ENCODE measurements at regions not wholly inside any gene's neighbourhood (a gene's known extent, or its start where the extent isn't known, plus 50 kb on each side); places are given as distances from the start of the nearest gene placed in this dataset.

DNA sequence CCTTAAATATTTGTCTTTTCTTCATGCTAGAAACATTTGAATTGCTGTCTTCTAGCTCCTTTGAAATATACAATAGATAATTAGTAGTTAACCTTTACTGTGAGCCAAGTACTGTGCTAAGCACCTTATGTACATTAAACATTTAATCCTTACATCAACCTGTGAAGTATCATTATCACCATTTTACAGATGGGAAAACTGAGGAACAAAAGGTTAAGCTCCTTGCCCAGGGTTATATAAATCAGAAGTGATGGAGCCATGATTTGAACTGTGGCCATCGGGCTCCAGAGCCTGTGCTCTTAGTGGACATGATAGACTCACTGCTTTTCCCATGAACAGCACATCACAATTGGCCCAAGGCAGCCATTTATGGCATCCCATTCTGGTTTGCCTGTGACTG is 140.9 kb downstream of the UNC5CL start:
- Histone ChIP-seq H2AFZ (no peak overlapping the region), H3K27ac (no peak overlapping the region), H3K4me2 (no peak overlapping the region), H3K9me2 (ENCODE audit: insufficient read depth) (no peaks in the 10 kb centered on the region), H3K79me2 (ENCODE audit: low read depth) (no peaks in the 10 kb centered on the region), H3K4me1 (replicated peaks; ENCODE audit: insufficient read depth) (no peaks in the 10 kb centered on the region), H3K27me3 (ENCODE audit: insufficient read depth, low read depth) (peaks cover 16% of the 10 kb centered on the region), H3K4me3 (no peak overlapping the region), H3F3A (ENCODE audit: insufficient read depth, low read depth) (no peaks in the 10 kb centered on the region), H3K9me3 (ENCODE audit: insufficient read depth, low read depth) (no peaks in the 10 kb centered on the region), H4K20me1 (ENCODE audit: insufficient read depth) (no peaks in the 10 kb centered on the region), H3K36me3 (ENCODE audit: low read depth) (no peaks in the 10 kb centered on the region)
- CTCF ChIA-PET, result no interaction called here
- POLR2A ChIA-PET (ENCODE audit: unreplicated experiment), result no interaction called here
- TF ChIP-seq EZH2 (IDR thresholded peaks at IDR 0.05; ENCODE audit: low read depth), result no peak
- TF ChIP-seq, protein P1, sequence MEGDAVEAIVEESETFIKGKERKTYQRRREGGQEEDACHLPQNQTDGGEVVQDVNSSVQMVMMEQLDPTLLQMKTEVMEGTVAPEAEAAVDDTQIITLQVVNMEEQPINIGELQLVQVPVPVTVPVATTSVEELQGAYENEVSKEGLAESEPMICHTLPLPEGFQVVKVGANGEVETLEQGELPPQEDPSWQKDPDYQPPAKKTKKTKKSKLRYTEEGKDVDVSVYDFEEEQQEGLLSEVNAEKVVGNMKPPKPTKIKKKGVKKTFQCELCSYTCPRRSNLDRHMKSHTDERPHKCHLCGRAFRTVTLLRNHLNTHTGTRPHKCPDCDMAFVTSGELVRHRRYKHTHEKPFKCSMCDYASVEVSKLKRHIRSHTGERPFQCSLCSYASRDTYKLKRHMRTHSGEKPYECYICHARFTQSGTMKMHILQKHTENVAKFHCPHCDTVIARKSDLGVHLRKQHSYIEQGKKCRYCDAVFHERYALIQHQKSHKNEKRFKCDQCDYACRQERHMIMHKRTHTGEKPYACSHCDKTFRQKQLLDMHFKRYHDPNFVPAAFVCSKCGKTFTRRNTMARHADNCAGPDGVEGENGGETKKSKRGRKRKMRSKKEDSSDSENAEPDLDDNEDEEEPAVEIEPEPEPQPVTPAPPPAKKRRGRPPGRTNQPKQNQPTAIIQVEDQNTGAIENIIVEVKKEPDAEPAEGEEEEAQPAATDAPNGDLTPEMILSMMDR (conservative IDR thresholded peaks at IDR 0.05), result no peak
- intact Hi-C loops (cut with micrococcal nuclease; ENCODE audit: unreplicated experiment), result loop anchor here (5.0 kb wide), 1 partner anchor 109 kb away; no protein-coding TSS in a partner anchor
- no TSS peak for BruUV-seq (replicated peaks)
- no peak for DNase-seq

GRCh38 chr6:40897390-40898003 is 141.5 kb downstream of the UNC5CL start:
- Histone ChIP-seq H3K9me3 (ENCODE audit: insufficient read depth, low read depth) (no peaks in the 10 kb centered on the region), H3K4me1 (replicated peaks; ENCODE audit: insufficient read depth) (no peaks in the 10 kb centered on the region), H2AFZ (no peak overlapping the region), H4K20me1 (ENCODE audit: insufficient read depth) (no peaks in the 10 kb centered on the region), H3K9me2 (ENCODE audit: insufficient read depth) (no peaks in the 10 kb centered on the region), H3K79me2 (ENCODE audit: low read depth) (no peaks in the 10 kb centered on the region), H3K36me3 (ENCODE audit: low read depth) (no peaks in the 10 kb centered on the region), H3K27ac (no peak overlapping the region), H3K4me3 (no peak overlapping the region), H3K4me2 (no peak overlapping the region), H3F3A (ENCODE audit: insufficient read depth, low read depth) (no peaks in the 10 kb centered on the region), H3K27me3 (ENCODE audit: insufficient read depth, low read depth) (peaks cover 21% of the 10 kb centered on the region)
- intact Hi-C loops (cut with micrococcal nuclease; ENCODE audit: unreplicated experiment), result loop anchor here (5.0 kb wide), 1 partner anchor 110 kb away; no protein-coding TSS in a partner anchor
- BruUV-seq (replicated peaks), result no TSS peak
- TF ChIP-seq EZH2 (IDR thresholded peaks at IDR 0.05; ENCODE audit: low read depth), result no peak
- TF ChIP-seq, protein P1 (conservative IDR thresholded peaks at IDR 0.05), result no peak
- POLR2A ChIA-PET (ENCODE audit: unreplicated experiment), result no interaction called here
- DNase-seq, result no peak
- CTCF ChIA-PET, result no interaction called here

DNA sequence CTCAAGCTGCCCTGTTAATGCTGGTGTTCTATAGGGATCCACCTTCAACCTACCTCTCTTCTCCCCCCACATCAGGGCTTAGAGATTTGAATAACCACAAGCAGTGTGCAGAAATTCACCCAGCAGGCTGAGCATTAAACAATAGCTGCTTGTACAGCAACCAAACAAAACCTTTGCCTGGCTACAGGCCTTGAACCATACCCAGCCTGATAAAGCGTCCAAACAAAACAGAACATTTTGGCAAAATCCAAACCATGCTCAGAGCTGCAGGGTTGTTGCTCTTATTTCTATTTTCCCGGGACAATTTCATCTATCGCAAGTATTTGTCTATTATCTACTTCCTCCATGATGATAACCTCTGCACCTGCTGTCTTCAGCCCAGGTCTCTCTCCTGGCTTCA is 142.3 kb downstream of the UNC5CL start:
- TF ChIP-seq EZH2 (IDR thresholded peaks at IDR 0.05; ENCODE audit: low read depth), result no peak
- TF ChIP-seq, protein P1 (conservative IDR thresholded peaks at IDR 0.05), result no peak
- H3K27me3 ChIP-seq (ENCODE audit: insufficient read depth, low read depth), result peaks cover 29% of the 10 kb centered on the region
- no TSS peak for BruUV-seq (replicated peaks)
- ChIA-PET POLR2A (ENCODE audit: unreplicated experiment) (no interaction called here), CTCF (interaction anchor here (0.6 to 1.1 kb wide), 2 partner anchors 131 to 414 kb away, joined by 3 read pairs; no protein-coding TSS in a partner anchor)
- no peaks in the 10 kb centered on the region for H3K9me3 ChIP-seq (ENCODE audit: insufficient read depth, low read depth)
- no peak overlapping the region for H2AFZ ChIP-seq
- H4K20me1 ChIP-seq (ENCODE audit: insufficient read depth), result no peaks in the 10 kb centered on the region
- H3K4me3 ChIP-seq, result no peak overlapping the region
- H3K4me2 ChIP-seq, result no peak overlapping the region
- no peaks in the 10 kb centered on the region for H3K9me2 ChIP-seq (ENCODE audit: insufficient read depth)
- H3K4me1 ChIP-seq (replicated peaks; ENCODE audit: insufficient read depth), result no peaks in the 10 kb centered on the region
- H3K36me3 ChIP-seq (ENCODE audit: low read depth), result no peaks in the 10 kb centered on the region
- H3K79me2 ChIP-seq (ENCODE audit: low read depth), result no peaks in the 10 kb centered on the region
- no peak for DNase-seq
- H3F3A ChIP-seq (ENCODE audit: insufficient read depth, low read depth), result no peaks in the 10 kb centered on the region
- H3K27ac ChIP-seq, result no peak overlapping the region
- intact Hi-C loops (cut with micrococcal nuclease; ENCODE audit: unreplicated experiment), result loop anchor here (5.0 kb wide), 1 partner anchor 111 kb away; no protein-coding TSS in a partner anchor

Measured in PC-9 (cell line).